Activated CD4-positive, alpha-beta memory T cell treated with anti-CD3 and anti-CD28 coated beads, Interleukin-2, amount 10 ng/mL, durations not matched to agents 7 days and 5 days (primary cell): ENCODE measurements at regions not wholly inside any gene's neighbourhood (a gene's known extent, or its start where the extent isn't known, plus 50 kb on each side); places are given as distances from the start of the nearest gene placed in this dataset.

Experiments
- CTCF ChIA-PET: fragments of 350-600 bp; sonication (Branson Sonifier 250); formaldehyde crosslinking; loops from one replicate; lab custom pipeline; 2021; ENCODE audit warnings: antibody characterized with exemption, inconsistent platforms; lab: Charles Lee
- POLR2A ChIA-PET: fragments of 350-600 bp; sonication (Branson Sonifier 250); formaldehyde crosslinking; loops from one replicate; lab custom pipeline; 2021; ENCODE audit warnings: antibody characterized with exemption; lab: Charles Lee
- DNase-seq: peaks from one replicate; pipeline ENCODE4 v3.0.0-alpha.2; 2020
- H3K27ac Mint-ChIP-seq: one replicate; pipeline ENCODE4 v1.8.0; 2021; ENCODE audit warnings: mild to moderate bottlenecking, mixed read lengths
- H3K27me3 Mint-ChIP-seq: one replicate; pipeline ENCODE4 v1.8.0; 2021; ENCODE audit warnings: mixed read lengths
- H3K36me3 Mint-ChIP-seq: one replicate; pipeline ENCODE4 v1.8.0; 2021; ENCODE audit warnings: low read depth, mixed read lengths
- H3K4me1 Mint-ChIP-seq: one replicate; pipeline ENCODE4 v1.8.0; 2021; ENCODE audit warnings: mixed read lengths
- H3K4me3 Mint-ChIP-seq: one replicate; pipeline ENCODE4 v1.8.0; 2021; ENCODE audit warnings: mild to moderate bottlenecking, mixed read lengths
- H3K9me3 Mint-ChIP-seq: one replicate; pipeline ENCODE4 v1.8.0; 2021; ENCODE audit warnings: mixed read lengths

- DNase-seq = no peak
- H3K27me3 Mint-ChIP-seq = peaks cover 18% of the 10 kb centered on the region
- no peaks in the 10 kb centered on the region for H3K9me3 Mint-ChIP-seq
- no peak overlapping the region for H3K27ac Mint-ChIP-seq
- H3K36me3 Mint-ChIP-seq = no peaks in the 10 kb centered on the region
- H3K4me3 Mint-ChIP-seq = no peak overlapping the region
- ChIA-PET POLR2A (no interaction called here), CTCF (no interaction called here)
- H3K4me1 Mint-ChIP-seq = no peaks in the 10 kb centered on the region
These were observed 75.0 kb downstream of the MYCN start for GRCh38 chr2:16015210-16015902.

- Mint-ChIP-seq H3K36me3 (no peaks in the 10 kb centered on the region), H3K27me3 (peaks cover 18% of the 10 kb centered on the region), H3K4me1 (no peaks in the 10 kb centered on the region), H3K9me3 (no peaks in the 10 kb centered on the region), H3K27ac (no peak overlapping the region), H3K4me3 (no peak overlapping the region)
- CTCF ChIA-PET = no interaction called here
- POLR2A ChIA-PET = no interaction called here
- DNase-seq = no peak
These were observed 74.5 kb downstream of the MYCN start for GRCh38 chr2:16014802-16015201.

- peaks cover 18% of the 10 kb centered on the region for H3K27me3 Mint-ChIP-seq
- POLR2A ChIA-PET = no interaction called here
- H3K36me3 Mint-ChIP-seq = no peaks in the 10 kb centered on the region
- DNase-seq = no peak
- H3K4me1 Mint-ChIP-seq = no peaks in the 10 kb centered on the region
- H3K27ac Mint-ChIP-seq = no peak overlapping the region
- H3K9me3 Mint-ChIP-seq = no peaks in the 10 kb centered on the region
- CTCF ChIA-PET = no interaction called here
- H3K4me3 Mint-ChIP-seq = no peak overlapping the region
These were observed 73.9 kb downstream of the MYCN start for GRCh38 chr2:16014041-16014787.

- no peaks in the 10 kb centered on the region for H3K36me3 Mint-ChIP-seq
- H3K4me3 Mint-ChIP-seq = no peak overlapping the region
- H3K27me3 Mint-ChIP-seq = peaks cover 18% of the 10 kb centered on the region
- no peak overlapping the region for H3K27ac Mint-ChIP-seq
- no peaks in the 10 kb centered on the region for H3K9me3 Mint-ChIP-seq
- H3K4me1 Mint-ChIP-seq = no peaks in the 10 kb centered on the region
- ChIA-PET CTCF (no interaction called here), POLR2A (no interaction called here)
- no peak for DNase-seq
These were observed 73.1 kb downstream of the MYCN start for GRCh38 chr2:16013359-16013911.

GRCh38 chr2:16012626-16013358 is 72.4 kb downstream of the MYCN start:
- Mint-ChIP-seq H3K4me3 (no peak overlapping the region), H3K9me3 (no peaks in the 10 kb centered on the region), H3K36me3 (no peaks in the 10 kb centered on the region), H3K4me1 (no peaks in the 10 kb centered on the region), H3K27me3 (peaks cover 18% of the 10 kb centered on the region), H3K27ac (no peak overlapping the region)
- no peak for DNase-seq
- ChIA-PET POLR2A (no interaction called here), CTCF (no interaction called here)

- H3K4me1 Mint-ChIP-seq = no peaks in the 10 kb centered on the region
These were observed 71.8 kb downstream of the MYCN start for GRCh38 chr2:16012029-16012596.

GRCh38 chr2:16011621-16011960 is 71.2 kb downstream of the MYCN start:
- Mint-ChIP-seq H3K27ac (no peak overlapping the region), H3K27me3 (peaks cover 18% of the 10 kb centered on the region), H3K9me3 (no peaks in the 10 kb centered on the region), H3K36me3 (no peaks in the 10 kb centered on the region), H3K4me3 (no peak overlapping the region), H3K4me1 (no peaks in the 10 kb centered on the region)
- POLR2A ChIA-PET = no interaction called here
- DNase-seq = no peak
- CTCF ChIA-PET = no interaction called here

More at GRCh38 chr2:16012029-16012596, 71.8 kb downstream of the MYCN start:
- Mint-ChIP-seq H3K9me3 (no peaks in the 10 kb centered on the region), H3K27me3 (peaks cover 18% of the 10 kb centered on the region), H3K4me3 (no peak overlapping the region), H3K36me3 (no peaks in the 10 kb centered on the region), H3K27ac (no peak overlapping the region)
- ChIA-PET CTCF (no interaction called here), POLR2A (no interaction called here)
- no peak for DNase-seq

GRCh38 chr2:16010951-16011620 is 70.7 kb downstream of the MYCN start:
- no peak overlapping the region for H3K4me3 Mint-ChIP-seq
- no peak overlapping the region for H3K27ac Mint-ChIP-seq
- H3K4me1 Mint-ChIP-seq = no peaks in the 10 kb centered on the region
- H3K36me3 Mint-ChIP-seq = no peaks in the 10 kb centered on the region
- POLR2A ChIA-PET = no interaction called here
- H3K27me3 Mint-ChIP-seq = peaks cover 18% of the 10 kb centered on the region
- H3K9me3 Mint-ChIP-seq = no peaks in the 10 kb centered on the region
- CTCF ChIA-PET = no interaction called here
- no peak for DNase-seq

GRCh38 chr2:16010011-16010410 is 69.7 kb downstream of the MYCN start:
- Mint-ChIP-seq H3K9me3 (no peaks in the 10 kb centered on the region), H3K27me3 (peaks cover 18% of the 10 kb centered on the region), H3K27ac (no peak overlapping the region), H3K36me3 (no peaks in the 10 kb centered on the region), H3K4me1 (no peaks in the 10 kb centered on the region), H3K4me3 (no peak overlapping the region)
- DNase-seq = no peak
- ChIA-PET CTCF (no interaction called here), POLR2A (no interaction called here)

- no peak overlapping the region for H3K4me3 Mint-ChIP-seq
- no peaks in the 10 kb centered on the region for H3K4me1 Mint-ChIP-seq
- ChIA-PET POLR2A (no interaction called here), CTCF (no interaction called here)
- H3K27ac Mint-ChIP-seq = no peak overlapping the region
- DNase-seq = no peak
- no peaks in the 10 kb centered on the region for H3K36me3 Mint-ChIP-seq
- H3K27me3 Mint-ChIP-seq = peaks cover 13% of the 10 kb centered on the region
- no peaks in the 10 kb centered on the region for H3K9me3 Mint-ChIP-seq
These were observed 69.2 kb downstream of the MYCN start for GRCh38 chr2:16009560-16009959.

- H3K4me3 Mint-ChIP-seq = no peak overlapping the region
- H3K27ac Mint-ChIP-seq = no peak overlapping the region
- no peak for DNase-seq
- POLR2A ChIA-PET = no interaction called here
- H3K4me1 Mint-ChIP-seq = no peaks in the 10 kb centered on the region
- CTCF ChIA-PET = no interaction called here
- no peaks in the 10 kb centered on the region for H3K36me3 Mint-ChIP-seq
- no peaks in the 10 kb centered on the region for H3K9me3 Mint-ChIP-seq
- peaks cover 8% of the 10 kb centered on the region for H3K27me3 Mint-ChIP-seq
These were observed 68.5 kb downstream of the MYCN start for GRCh38 chr2:16008856-16009255.

GRCh38 chr2:16008331-16008850 is 68.0 kb downstream of the MYCN start:
- ChIA-PET POLR2A (no interaction called here), CTCF (no interaction called here)
- DNase-seq = no peak
- Mint-ChIP-seq H3K4me1 (no peaks in the 10 kb centered on the region), H3K27ac (no peak overlapping the region), H3K9me3 (no peaks in the 10 kb centered on the region), H3K36me3 (no peaks in the 10 kb centered on the region), H3K27me3 (peaks cover 5% of the 10 kb centered on the region), H3K4me3 (no peak overlapping the region)
